Inflammatory macrophage treated with lipopolysaccharide for 1 hour (primary cell): ENCODE measurements at regions not wholly inside any gene's neighbourhood (a gene's known extent, or its start where the extent isn't known, plus 50 kb on each side); places are given as distances from the start of the nearest gene placed in this dataset.
"Not testable (repeated sequence)": the region's sequence is repeated elsewhere in the genome, so short reads cannot be mapped to it uniquely, and the experiment has no call there.

Source experiments
- DNase-seq, 2 donors: peaks; one replicate each; pipeline ENCODE4 v3.0.0-alpha.2; 2020 to 2022

DNA sequence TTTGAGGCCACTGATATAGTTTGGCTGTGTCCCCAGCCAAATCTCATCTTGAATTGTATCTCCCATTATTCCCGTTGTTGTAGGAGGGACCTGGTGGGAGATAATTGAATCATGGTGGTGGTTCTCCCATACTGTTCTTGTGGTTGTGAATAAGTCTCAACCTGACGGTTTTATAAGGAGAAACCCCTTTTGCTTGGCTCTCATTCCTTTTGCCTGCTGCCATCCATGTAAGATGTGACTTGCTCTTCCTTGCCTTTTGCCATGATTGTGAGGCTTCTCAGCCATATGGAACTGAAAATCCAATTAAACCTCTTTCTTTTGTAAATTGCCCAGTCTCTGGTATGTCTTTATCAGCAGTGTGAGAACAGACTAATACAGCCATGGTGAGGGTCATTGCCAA, 431.6 kb upstream of the ID2 start:
- DNase-seq, result not testable (repeated sequence)

DNA sequence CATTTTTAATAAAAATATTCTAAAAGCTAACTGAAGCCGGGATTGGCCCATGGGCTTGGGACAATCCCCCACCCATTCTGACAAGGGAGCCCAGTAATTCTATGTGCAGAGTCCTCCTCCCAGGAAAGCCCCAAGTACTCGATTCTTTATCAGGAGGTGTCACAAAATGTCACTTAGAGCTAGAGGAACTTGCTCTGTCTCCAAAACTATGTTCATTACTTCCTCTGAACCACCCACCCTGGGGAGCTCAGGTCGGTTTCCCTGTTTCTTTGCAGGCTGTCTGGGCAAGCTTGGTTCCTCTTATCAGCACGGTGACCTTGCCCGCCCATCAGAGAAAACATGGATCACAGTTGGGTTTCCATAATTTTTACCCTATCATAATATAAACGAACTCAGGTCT, 430.6 kb upstream of the ID2 start:
- DNase-seq, result peak; percentile 69 to 88

DNA sequence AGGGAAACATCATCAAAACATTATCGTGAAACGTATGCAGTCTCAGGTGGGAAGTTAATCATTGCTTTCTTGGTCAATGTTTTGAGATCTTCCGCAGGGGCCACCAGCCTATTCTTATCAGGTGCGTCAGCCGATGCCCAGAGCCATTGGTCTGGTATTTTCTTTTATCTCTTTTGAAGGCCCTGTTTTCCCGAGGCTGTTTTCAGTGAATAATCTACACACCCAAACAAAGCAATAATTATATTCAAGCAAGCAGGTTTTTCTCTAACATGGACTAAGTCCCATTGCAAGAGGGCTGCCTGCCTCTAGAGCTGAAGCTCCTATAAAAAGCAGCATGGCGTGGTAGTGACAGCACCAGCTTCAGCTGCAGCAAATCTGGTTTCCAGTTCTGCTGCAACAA, 430.0 kb upstream of the ID2 start:
- DNase-seq, result no peak

DNA sequence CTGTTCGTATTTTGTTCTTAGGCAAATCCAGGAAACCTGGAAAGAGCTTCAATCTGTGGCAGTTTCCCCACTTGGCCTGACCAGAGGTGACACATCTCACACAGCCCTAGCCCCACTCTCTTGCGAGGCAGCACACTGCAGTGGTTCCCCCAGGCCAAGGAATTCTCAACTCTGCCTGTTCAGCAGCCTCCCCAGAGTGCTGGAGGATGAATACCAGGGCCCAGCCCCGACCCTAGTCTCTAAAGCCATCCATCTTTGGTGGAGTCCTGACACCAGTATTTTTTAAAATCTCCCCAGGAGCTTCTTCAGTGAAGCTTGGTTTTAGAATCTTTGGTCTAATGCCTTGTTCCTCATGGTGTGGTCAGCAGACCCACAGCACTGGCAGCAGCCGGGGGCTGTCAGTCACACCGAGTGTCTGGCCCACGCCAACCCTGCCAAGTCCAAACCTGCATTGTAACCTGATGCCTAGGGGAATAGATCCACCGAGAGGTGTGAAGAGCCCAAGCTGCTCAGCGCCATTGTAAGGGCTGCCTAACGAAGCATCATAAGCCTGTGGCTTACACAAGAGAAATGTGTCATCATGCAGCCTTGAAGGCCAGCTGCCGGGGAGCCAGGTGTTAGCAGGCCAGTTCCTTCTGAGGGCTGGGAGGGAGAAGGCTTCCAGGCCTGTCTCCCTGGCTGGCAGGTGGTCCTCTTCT, 428.7 kb upstream of the ID2 start:
- DNase-seq, result no peak

DNA sequence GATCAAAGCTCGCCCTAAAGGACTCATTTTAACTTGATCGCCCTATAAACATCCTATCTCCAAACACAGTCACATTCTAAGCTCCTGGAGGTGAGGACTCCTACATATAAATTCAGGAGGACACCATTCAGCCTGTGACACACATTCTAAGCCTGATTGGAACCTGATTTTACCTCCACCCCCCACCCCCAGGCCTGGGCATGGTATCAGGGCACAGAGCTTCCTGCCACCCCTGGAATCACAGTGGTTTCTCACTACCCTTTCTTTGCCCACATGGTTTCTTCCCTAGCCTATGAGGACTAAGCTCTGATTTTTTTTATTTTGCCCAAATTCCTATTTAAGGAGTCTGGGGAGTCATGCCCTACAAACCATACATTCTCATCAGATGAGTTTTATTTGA, 428.1 kb upstream of the ID2 start:
- DNase-seq, result no peak

DNA sequence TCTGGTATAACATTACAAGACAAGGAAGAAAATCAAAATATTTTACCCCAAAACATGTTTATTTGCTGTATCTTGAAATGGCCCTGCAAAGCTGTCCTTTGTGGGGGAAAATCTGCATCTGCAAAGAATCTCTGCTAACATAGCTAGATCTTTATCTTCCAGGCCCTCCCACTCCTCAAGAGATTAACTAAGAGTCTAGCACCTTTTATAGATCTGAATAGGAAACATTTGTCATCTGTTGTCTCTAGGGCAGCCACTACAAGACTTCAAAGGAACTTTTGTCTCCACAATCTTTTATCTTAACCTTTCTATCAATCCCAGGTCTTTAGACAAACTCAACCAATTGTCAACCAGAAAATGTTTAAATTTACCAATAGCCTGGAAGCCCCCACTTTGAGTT, 427.6 kb upstream of the ID2 start:
- not testable (repeated sequence) for DNase-seq

DNA sequence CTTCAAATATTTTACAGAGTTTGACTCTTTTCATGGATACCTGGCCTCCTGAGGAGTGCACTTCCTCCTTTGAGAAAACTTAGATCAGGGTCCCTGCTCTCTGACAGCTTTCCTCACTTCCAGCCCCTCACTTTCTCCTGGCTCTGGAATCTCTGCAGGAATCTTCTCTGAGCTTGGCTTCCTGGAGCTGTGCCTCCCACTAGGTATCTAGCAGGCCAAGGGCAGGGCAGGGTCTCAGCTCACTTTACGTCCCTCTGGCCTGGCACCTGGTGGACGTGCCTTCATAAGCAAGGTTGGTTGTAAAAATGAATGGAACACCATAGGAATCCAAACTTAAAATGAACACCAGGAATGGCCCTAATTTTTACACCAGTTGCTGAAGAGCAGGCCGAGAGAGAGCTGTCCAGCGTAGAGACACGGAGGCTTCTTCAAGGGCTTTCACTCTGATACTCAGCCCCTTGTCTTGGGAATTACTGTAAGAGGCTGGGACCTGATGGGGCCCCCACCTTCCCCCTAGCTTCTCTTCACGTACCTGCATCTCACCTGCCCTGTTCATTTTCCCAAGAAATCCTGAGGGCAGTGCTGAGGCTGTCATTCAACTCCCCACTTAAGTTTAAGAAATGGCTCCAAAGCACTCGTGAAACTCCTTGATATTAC, 426.9 kb upstream of the ID2 start:
- DNase-seq, result no peak

DNA sequence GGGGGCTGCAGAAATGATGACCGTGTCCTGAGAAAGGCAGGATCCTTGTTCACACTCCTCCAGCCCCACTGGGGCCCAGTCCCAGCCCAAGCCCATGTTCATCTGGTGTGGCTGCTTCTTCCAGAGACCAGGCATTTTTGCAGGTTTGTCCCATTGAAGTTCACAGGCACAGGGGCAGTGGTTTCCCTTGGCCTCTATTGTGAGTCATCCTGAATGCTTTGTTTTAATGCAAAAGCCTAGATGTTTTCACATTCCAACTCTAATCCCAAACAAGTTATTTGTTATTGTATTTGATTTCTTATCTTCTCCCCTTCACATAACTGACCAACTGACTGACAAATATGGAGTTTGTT, 426.4 kb upstream of the ID2 start:
- DNase-seq, result no peak

DNA sequence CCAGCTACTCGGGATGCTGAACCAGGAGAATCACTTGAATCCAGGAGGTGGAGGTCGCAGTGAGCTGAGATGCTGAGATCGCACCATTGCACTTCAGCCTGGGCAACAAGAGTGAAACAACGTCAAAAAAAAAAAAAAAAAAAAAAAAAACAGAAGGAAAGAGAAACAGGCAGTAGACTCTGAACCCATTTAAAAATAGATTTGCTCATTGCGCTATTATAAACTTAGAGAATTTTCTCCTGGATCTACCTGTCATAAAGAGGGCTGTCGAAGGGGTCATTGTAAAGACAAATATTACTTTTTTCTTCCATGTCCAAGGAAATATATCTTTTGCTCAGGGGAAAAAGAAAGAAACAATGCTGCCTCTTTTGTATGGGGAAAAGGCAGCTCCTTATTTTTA, 425.0 kb upstream of the ID2 start:
- no peak for DNase-seq

DNA sequence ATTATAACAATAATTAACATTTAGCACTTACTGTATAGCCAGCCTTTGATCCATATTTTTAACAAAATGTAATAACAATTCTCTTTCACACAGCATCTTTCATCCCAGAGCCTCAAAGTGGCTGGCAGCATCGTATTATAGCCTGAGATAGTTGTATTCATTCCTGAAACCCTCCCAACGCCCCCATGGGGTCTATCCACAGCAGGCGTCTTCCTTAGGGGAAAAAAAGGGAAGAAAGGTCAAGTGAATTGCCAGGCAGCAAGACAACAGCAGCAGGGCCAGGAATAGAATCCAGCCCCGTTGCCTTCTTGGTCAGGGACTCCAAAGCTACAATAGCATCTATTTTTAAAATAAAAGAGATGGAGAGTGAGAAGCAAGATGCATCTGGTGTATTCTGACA, 424.4 kb upstream of the ID2 start:
- no peak for DNase-seq

DNA sequence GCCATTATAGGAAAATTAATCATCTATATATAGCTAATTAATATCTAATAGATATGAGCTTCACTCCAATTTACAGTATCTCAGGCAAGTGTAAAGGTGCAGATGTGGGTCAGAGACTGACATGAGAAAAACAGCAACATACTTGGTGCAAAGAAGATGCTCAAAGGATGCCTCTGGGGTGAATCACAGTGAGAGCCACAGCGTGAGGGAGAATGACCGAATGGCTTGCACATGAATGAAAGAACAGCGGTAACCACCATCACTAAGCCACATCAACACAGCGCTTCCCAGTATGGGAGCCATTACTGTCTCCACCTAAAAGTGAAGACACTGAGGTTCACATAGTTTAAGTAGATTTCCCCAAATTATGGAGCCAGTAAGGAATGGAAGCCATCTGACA, 423.4 kb upstream of the ID2 start:
- DNase-seq, result no peak

DNA sequence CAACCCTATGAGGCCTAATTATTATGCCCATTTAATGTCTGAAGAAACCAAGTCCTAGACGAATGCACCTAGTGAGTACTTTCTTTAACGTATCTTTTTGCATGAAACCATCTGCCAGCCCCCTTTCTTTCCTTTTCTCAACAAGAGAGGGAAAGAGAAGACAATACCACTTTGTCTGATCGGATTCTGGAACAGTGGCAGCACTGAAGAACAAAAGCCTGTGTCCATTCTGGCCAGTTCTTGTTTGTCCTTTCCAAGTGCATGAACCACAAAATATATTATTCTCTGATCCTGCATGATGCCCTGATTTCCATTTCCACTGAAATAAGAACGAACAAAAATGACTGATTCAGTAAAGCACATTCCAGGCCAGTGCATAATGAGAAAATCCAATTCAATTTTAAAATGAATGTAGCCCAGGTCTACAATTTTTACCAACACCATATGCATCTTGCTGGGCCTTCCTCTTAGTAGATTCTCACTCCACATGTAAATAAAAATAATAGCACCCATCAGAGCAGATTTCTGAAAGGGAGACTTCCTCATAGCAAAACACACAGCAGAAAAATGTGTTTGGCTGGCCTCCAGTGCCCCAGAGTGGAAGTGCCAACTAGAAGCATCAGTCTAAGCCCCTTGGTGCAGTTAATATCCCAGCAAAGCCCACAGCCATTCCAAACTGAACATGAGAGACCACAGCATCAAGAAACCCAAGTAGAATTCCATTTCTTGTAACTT, 422.6 kb upstream of the ID2 start:
- peak in 1 of 2 donors; percentile 34 for DNase-seq

DNA sequence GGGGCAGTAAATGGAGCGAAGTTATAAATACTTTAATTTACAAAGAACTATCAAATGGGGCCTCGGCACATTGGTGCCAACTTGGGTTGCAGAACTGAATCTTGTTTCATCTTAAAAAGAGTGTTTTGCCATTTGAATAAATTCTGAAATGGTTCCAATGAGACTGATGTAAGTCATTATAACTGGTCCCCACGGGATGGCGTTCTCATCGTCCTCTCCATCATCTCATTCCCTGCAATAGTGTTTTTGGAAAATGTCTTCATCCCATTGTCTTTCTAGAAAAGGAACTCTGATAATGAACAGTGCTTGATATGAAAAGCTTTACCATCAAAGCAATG, 422.0 kb upstream of the ID2 start:
- DNase-seq, result no peak

DNA sequence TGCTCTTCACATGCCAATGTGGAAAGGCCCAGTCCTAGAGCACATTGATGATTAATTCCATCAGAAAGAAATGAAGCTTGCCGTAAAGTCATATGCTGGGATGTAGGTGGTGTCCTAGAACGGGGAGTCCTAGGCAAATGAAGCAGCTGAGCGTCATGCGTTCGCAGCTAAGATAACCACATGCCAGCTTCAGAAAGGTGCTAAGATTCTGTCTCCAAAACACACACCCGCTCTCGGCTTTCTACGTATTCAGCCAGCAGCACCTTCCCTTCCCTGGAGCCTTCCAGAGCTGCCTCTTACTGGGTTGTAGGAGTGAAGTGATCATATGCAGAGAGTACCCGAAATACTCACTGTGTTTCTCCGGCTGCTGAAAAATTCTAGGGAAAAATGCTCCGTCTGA, 421.6 kb upstream of the ID2 start:
- DNase-seq, result no peak

DNA sequence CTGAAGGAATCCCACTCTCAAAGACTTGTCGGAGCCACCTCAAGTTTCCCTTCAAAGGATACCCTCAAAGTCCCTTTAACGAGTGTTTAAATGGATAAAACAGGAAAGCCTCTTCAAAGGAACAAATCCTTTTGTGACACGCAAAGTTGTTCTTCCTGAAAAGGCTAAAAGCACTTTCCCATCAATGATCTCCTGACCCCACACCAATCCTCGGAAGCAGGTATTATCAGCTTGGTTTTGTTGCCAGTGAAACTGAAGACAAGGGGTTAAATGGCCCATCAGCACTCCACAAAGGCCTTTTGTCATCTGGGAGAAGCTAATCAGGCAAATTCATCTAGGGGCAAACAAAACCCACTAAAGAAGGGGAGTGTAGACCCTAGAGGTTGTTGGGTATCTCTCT, 418.0 kb upstream of the ID2 start:
- DNase-seq, result no peak

DNA sequence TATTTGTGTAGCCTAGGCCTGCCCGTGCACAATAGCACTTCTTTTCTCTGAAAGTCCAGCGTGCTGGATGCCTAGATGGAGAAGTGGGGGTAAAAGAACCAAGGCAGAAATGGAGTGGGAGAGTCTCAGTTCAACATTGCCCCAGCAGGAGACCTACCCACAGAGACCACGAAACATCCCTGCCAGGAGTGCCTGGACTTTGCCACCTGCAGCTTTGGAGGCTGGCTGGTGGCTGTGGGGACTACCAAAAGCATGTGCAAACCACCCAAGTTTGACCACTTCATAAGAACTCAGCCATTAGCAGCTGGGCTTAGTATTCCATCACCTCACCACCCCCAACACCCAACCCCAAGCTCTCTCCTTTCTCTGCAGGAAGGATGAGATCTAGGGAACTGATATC, 416.9 kb upstream of the ID2 start:
- DNase-seq, result no peak

DNA sequence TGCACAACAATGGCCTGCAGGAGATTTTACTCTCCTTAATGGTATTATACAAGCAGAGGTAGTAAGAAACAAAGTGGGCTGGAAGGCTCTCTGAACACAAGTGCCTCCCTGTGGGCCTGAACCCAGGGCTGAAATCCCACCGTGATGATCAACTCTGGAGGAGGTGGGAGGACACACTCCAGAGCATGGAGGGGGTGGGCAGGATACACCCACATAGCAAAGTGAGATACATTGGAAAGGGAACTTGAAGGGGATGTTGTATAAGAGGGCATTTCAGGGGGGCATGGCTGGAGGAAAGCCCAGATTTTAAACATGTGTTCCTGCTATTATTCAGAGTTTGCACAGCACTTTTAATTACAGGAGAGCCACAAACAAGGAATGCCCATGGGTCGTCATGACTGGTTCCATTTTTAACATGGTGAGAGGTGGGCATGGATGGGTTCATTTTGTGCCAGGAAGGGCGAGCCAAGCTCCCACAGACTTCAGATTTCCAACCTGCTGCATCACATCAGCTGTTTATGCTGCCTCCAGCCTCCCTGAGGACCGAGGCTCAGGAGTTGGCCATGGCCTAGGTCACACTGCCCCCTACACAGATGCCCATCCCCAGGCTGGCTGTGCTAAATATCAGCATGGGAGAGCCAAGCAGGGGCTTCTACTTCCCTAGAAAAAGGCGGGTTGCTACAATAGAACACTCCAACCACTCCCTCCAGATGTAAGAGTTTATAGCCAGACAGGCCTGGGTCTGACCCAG, 416.2 kb upstream of the ID2 start:
- DNase-seq, result peak; percentile 35 to 70

DNA sequence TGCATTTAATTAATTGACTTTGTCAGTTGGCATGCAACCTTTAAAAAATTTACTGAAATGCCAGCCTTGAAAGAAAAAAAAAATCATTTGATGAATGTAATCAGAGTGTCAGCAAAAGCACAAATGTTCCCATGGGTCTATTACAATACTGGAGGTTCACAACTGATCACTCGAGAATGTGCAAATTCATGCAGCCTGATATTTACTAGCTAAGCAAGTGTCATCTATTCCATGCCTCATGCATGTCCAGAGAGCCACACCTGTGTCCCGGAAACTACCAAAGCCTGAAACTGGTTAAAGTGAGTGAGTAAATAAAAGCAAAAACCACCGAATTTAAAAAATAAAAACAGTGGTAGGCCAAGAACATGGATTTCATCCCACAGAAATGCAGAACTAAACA, 415.3 kb upstream of the ID2 start:
- no peak for DNase-seq

DNA sequence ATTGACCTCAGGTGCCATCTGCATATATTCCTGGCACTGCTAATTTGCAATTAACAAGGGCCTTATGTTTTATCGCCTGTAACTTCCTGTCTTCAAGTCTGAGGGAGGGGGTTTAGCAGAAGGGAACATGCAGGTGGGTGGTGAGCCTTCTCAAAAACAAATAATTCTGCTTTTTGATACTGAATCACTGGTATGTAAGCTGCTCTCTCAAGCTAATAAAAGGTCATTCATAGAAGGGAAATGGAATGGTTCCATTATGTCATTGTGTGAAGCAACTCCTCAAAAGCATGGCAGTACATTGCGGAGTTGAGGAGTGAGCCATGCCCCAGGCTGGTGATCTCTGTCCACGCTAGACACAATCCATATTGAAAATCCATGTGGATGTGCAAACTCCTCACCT, 414.8 kb upstream of the ID2 start:
- peak; percentile 68 to 83 for DNase-seq

DNA sequence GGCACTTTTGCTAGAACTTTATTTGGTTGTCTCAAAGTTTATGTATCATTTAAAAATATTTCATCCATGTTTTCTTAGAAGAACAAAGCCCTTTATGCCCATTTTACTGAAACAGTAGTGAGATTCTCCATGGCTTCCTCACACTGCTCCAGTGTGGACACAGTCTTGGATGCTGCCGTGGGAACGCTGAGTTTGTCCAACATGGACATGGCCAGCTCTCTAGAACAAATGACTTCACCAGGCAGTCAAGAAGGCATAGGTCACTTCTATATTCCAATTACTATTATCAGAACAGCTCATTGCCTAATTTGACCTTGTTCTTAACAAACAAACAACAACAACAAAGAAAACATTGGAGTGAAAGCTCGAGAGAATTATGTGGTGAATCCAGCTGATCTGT, 414.1 kb upstream of the ID2 start:
- DNase-seq, result no peak

DNA sequence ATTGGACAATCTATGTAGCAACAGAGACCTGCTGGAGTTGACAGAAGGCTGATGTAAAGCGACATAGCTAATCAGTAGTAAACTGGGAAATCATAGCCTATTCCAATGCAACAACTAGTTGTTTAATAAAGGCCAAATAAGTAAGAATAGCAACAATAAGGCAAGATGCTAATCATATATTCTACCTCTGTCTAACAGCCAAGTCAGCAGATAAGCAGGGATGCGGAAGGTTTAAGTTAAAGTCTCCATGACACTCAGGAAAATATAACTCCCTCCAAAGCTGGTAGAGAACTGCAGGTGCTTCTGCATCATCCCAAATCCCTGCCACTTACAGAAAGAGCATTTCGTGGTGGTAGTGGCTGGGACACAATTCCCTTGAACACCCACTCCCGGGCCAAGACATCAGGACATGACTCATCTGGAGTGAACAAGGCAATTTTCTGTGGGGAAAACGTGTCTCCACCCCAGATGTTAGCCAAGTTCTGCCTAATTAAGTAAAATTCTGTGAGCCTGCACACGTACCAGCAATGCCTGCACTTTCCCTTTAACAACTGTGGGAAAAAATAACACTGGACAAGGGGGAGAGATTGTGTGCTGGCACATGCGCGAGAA, 413.6 kb upstream of the ID2 start:
- peak; percentile 71 to 84 for DNase-seq

DNA sequence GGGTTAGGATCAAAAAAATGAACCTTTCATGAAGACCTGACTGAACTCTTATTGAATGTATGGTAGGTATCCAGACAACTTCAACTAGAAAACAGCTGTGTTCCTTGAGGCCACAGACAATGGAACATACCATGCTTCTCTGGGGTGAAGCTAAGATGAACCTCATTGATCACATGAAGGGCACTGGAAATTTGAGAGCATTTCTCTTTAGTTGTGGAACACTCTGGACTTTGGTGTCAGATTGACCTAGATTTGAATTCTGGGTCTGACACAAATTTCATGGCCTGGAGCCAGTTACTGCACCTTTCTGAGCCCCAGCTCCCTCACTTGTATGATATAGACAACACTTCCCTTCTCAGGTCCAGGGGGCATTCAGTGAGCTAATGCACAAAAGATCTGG, 411.2 kb upstream of the ID2 start:
- DNase-seq, result no peak

DNA sequence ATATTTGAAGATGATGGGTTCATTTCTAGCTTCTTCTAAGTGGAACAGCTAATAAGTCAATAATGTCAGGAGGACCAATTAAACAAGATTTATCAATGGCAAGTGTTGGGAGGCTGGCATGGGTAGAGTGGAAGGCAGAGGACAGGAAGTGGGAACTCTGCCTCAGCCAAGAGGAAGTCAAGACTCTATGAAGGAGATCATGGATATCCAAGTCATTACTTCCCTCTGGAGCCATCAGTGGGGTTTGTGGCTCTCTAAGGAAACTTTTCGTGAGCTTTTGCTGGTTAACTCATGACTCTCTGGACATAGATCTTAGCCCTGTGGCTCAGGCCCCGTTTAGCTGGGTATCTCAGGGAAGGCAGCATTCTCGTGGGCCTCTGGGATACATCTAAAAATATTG, 410.4 kb upstream of the ID2 start:
- no peak for DNase-seq
